IPS-NIHi7 (cell line): ENCODE measurements at regions not wholly inside any gene's neighbourhood (a gene's known extent, or its start where the extent isn't known, plus 50 kb on each side); places are given as distances from the start of the nearest gene placed in this dataset.

Experiments used
- DNase-seq: peaks from one replicate; pipeline ENCODE4 v3.0.0; 2012; ENCODE audit warnings: mixed read lengths; ENCODE audit errors: extremely low spot score

- DNase-seq: no peak
Measured at GRCh38 chr7:46545790-46546189, 624.7 kb upstream of the IGFBP3 start.

- no peak for DNase-seq
Measured at GRCh38 chr7:46544396-46545008, 623.4 kb upstream of the IGFBP3 start.

GRCh38 chr7:46542076-46542475, 621.0 kb upstream of the IGFBP3 start:
- DNase-seq: no peak

- peak; percentile 28 for DNase-seq
Measured at GRCh38 chr7:46539892-46540483, 618.9 kb upstream of the IGFBP3 start.

- no peak for DNase-seq
Measured at GRCh38 chr7:46537191-46537905, 616.3 kb upstream of the IGFBP3 start.

DNA sequence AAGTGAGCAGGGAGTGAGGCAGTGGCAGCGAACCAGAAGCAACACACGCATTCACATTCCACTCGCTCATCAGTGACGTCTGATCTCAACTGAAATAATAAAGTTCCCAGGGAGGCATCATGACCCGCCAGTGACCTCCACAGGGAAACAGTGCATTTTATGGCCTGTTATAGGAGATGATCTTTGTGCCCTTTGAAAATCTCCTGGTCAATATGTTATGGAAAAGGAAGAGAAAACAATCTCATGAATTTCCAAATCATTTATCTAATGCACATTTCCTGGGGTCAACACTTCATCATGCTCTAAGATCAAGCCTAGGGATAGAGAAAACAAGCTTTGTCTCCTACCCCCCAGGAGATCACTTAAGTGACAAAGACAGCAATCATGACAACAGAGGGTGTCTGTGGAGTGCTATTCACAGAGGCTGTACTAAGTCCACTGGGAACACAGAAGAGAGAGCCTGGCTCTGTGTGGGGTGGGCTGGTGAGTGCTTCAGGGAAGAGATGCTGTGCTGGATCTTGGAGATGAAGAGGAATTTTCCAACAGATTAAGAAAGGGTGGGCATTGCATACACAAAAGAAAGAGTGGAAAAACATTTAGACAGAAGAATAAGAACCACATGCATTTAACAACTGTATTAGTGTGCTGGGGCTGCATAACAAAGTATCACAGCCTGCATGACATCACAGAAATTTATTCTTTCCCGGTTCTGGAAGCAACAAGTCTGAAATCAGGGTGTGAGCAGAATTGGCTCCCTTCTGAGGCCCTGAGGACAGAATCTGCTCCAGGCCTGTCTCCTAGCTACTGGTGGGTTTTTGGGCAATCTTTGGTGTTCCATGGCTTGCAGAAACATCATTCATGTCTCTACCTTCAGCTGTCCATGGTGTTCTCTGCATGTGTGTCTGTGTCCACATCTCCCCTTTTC, 613.9 kb upstream of the IGFBP3 start:
- DNase-seq: peak; percentile 32

GRCh38 chr7:46533946-46534345, 612.9 kb upstream of the IGFBP3 start:
- no peak for DNase-seq

DNA sequence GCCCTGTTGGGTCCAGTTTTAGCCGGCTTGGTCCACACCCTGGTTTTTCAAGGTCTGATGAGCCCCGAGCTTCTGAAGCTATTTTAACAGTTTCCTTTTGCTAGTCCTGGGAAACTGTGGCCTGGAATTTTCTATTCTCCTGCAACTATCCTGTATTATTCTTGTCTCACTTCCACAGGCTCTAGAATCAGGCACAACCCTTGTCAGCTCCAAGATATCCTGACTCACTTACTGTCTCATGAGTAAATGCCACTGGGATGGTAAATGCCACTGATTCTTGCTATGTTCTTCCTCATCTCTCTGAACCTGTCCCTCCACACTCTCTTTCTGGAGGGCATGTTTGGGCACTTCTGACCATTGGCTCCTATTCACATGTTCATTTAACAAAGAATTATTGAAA, 611.5 kb upstream of the IGFBP3 start:
- DNase-seq: no peak

DNA sequence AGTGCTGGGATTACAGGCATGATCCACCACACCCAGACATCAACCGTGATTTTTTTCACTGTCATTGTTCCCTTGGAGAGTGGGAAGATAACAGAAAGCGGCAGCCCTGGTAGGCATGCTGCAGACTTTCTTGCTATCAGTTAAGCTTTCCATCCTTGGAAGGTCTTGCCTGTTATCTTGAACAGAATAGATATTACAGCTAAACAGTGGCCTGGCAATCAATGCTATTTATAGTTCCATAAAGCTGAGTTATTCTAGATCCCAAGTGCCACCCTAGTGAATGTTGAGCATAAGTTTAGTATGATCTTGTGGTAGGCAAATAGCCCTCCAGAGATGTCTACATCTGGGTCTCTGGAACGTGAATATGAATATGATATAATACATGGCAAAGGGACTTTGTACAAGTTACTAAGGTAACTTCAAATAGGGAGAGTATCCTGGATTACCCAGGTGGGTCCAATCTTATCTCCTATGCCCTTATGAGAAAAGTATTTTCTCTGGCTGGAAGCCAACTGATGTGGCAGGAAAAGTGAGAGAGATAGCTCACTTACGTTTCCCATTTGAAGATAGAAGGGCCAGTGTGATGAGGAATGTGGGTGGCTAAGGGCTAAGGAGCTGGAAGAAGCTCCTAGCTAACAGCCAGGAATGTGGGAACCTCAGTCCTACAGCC, 609.1 kb upstream of the IGFBP3 start:
- DNase-seq: no peak

DNA sequence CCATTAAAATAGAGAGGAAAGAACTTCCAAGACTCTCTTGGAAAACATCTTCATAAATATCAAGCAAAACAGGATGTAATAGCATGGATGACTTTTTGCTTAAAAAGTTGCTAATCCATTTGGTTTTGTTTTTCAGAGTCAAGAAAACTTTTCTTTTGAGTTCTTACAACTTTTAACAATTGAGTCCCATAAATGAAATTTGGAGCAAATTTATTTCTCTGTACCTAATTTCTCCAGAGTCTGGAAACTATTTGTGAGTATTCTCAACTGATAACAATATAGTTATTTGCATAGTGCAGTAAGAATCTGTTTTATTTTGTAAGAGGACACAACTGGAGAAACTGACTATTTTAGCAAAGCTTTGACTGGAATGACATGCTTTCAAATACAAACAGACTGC, 606.3 kb upstream of the IGFBP3 start:
- no peak for DNase-seq

DNA sequence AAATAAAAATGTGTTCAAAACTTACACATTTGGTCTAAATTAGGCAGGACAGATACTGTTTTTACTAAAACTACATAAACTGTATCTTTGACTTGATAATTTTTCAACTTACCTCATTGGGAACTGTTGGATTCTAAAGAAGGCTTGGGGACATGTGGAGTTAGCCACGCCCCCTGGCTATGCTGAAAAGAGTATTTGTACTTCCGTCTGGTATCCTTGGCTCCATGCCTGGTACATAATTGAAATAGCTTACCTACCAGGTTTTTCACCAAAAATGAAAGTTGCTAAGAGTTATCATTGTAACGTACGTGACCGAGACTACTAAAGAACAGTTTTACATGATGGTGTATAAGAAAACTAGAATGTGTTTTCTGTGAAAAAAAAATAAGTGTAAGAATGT, 604.8 kb upstream of the IGFBP3 start:
- no peak for DNase-seq

- no peak for DNase-seq
Measured at GRCh38 chr7:46524350-46524749, 603.3 kb upstream of the IGFBP3 start.

- DNase-seq: no peak
Measured at GRCh38 chr7:46522354-46522906, 601.4 kb upstream of the IGFBP3 start.

DNA sequence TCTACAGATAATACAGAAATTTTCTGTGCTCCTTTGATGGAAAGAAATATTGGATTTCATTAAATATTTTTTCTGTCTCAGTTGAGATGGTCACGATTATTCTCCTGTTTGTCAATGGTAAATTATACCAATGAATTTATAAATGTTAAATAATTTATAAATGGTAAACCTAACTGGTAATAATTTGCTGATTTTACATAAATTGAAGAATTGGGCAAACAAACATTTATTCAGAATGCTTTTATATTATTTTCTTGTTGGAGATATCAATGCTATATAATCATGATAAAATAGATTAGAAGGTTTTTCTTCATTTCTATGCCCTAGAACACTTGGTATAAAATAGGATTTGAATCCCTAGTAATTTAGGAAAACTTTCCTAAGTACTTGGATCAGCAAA, 597.6 kb upstream of the IGFBP3 start:
- DNase-seq: no peak

DNA sequence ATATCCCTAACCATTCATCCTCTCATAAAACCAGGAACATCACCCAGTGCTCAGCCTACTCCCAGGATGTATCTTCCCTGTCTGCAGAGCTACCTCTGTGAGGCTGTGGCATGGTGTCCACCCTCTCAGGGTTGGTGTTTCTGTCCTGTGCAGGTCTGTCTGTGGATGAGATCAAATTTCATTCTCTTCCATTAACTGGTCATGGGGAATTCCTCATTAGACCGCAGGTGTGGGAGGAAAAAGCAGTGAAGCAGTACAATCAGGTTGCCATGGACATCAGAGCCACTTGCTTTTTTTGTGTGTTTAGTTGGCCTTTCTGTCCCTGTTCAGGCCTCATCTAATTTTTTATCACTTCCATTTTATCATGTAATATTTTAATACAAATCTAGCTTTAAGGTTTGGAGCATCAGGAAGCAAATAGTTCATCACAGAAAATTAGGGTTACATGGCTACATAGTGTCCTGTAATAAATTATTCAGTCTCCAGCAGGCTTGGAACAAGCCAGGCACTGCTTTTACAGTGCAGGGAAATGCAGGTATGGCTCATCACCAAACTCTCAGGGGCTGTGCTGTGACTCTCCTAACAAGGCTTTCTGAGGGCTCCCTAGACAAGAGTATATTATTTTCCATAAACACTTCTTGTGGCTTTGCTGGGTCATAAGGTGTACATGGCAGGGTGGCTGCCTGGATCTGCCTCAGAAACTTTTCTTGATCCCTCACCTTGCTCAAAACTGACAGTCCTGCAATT, 594.9 kb upstream of the IGFBP3 start:
- no peak for DNase-seq

DNA sequence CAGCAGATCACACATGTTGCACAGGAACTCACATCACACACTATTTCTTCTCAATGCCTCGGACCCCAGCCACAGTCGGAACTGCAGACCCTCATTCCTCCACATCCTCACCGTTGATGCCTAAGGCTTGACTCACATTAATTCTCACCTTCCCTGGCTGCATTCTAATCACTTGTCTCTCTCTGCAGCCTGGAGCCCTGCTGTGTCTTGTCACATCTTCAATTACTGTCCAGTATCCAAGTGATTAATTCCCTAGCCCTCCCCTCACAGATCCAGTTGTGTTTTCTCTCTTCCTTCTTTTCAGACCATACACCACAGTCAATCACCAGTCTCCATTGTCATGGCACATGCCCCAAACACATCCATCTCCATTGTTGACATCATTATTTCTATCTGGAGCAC, 592.4 kb upstream of the IGFBP3 start:
- DNase-seq: no peak

GRCh38 chr7:46512891-46513413, 591.9 kb upstream of the IGFBP3 start:
- DNase-seq: no peak

DNA sequence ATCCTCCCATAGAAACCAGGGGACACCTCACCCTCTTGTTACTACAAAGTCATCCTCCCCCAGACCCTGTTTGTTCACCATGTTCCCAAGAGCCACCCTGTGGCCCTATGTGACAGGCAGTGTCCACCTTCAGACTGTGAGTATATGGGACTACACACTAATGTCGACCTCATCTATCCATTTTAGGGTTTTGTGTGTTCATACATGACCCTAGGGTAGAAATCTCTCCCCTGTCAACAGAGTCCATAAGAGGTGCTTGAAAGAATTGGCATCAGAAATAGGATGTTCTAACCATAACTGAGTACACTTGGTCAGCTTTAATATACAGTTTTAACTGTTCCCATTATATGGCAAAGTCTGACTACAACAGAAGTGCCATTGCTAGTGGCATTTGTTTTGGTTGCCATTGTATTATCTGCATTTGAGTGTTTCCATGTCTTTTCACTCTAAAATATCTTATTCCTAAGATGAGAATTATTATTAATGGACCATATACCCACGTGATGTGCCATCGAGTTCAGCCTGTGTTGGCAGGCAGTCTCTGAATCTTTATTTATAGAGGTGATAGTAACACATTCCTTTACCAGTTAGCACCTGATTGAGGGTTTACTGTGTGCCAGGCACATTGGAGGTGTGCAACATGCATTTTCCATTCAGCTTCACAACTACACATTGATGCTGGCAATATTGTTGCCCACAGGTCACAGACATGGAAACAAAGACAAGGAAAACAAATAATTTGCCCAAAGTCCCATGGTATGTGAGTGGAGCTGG, 590.6 kb upstream of the IGFBP3 start:
- no peak for DNase-seq

DNA sequence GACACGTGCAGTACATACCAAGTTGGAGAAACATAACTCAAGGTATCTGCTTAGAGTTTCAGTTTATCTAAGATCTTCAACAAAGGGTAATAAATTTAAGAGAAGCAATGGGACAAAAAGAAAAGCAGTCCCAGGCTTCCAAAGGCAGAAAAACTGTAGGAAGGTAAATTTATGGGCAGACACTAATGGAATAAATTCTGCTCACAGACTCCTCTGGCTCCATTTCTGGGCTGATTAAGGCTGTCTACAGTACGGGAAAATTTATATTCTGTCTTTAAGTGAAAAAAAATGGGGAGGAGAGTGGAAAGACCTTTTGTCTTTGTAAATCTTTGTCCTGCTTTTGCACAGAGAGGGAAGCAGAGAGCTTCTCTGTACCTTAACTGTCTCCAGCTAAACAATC, 587.5 kb upstream of the IGFBP3 start:
- no peak for DNase-seq

DNA sequence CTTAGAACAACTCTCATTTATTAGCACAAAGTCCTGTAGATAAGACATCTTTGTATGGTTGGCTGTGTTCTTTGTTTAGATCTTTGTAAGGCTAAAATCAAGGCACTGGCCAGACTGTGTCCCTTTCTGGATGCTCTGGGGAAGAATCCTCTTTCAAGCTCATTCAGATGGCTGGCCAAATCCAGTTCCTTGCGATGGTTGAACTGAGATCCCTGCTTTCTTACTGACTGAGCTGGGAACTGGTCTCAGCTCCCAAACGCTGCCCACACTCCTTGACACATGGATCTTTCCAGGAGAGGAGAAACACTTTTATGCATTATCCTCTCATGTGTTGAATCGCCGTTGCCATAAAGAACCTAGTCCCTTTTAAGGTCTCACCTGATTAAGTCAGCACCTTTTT, 586.5 kb upstream of the IGFBP3 start:
- DNase-seq: no peak
